Stimulated activated naive CD4-positive, alpha-beta T cell treated with Interleukin-2 at 50 U/mL for 16 hours (primary cell): ENCODE measurements at regions not wholly inside any gene's neighbourhood (a gene's known extent, or its start where the extent isn't known, plus 50 kb on each side); places are given as distances from the start of the nearest gene placed in this dataset.
"Not testable (repeated sequence)": the region's sequence is repeated elsewhere in the genome, so short reads cannot be mapped to it uniquely, and the experiment has no call there.

Source experiments
- DNase-seq: peaks from one replicate; lab custom pipeline; 2025; lab: John Stamatoyannopoulos, UW

GRCh38 chr16:52051414-52052172 lies 495.4 kb downstream of the TOX3 start:
- DNase-seq = no peak

DNA sequence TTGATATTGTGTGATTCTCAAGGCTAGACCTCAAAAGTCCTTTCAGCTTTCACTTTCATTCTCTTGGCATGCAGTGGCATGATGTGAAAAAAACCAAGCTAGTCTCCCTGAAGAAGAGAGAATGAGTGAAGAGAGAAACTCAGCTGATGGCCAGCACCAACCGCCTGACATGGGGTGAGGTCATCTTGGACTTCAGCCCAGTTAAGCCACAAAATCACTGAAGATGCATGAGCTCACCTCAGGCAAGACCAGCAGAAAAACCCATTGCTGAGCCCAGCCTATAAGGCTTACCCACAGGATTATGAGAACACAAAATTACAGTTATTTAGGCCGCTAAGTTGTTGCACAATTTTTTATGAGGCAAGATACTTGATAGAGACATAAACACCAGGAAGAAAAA lies 496.5 kb downstream of the TOX3 start:
- no peak for DNase-seq

GRCh38 chr16:52035436-52035835 lies 511.5 kb downstream of the TOX3 start:
- no peak for DNase-seq

GRCh38 chr16:52034830-52035229 lies 512.1 kb downstream of the TOX3 start:
- DNase-seq = no peak

- DNase-seq = no peak
These were observed 513.0 kb downstream of the TOX3 start for GRCh38 chr16:52033992-52034391.

DNA sequence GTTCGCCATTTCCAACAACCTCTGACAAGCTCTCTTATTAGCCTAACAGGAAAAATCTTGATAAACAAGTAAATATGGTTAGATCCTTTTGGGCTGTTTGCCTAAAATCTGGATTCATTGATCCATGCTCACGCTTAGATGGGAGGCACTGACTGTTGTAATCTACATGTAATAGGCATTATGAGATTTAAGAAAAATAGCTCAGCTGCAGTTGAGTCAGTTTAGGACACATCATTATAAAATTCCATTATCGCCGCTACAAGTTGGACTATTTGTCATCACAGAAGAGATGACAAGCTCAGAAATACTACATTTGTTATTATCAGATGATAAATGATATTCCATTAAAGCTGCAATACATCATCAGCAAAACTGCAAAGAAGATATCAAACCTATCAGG lies 524.0 kb downstream of the TOX3 start:
- DNase-seq = no peak

DNA sequence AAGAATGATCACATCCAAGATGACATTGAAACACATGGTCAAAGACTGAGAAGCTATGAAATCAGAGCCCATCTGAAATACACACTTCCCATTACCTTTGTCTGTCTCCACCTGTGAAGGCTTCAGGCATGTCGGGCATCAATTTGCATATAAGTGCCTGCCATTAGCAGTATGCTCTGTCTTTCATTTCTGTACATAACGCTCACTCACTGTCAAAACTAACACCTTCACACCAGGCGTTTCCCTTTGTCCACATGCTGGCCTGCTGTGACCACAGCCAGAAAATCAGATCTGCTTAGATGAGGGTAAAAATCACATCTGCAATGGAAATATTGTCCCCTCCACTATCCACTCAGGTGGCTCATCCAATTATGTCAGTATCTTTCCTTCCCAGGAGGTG lies 524.8 kb downstream of the TOX3 start:
- no peak for DNase-seq

DNA sequence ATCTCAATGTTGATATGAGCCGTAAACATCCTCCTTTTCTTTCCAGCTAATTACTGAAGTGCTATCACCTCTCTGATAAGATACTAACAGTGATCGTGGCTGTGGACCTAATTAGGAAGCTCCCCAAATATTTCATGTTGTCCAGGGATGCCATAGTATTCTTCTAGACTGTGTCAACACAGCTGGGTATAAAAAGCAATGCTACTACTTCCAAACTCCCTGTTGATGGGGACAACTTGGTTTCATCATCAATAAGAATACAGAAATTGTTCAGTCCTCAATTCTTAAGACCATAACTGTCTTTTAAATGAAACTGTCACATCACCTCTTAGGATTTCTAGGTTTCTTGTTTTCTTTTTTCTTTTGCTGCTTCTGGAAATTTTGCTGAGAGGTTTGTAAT lies 530.6 kb downstream of the TOX3 start:
- no peak for DNase-seq

- DNase-seq = no peak
These were observed 541.4 kb downstream of the TOX3 start for GRCh38 chr16:52005551-52005950.

DNA sequence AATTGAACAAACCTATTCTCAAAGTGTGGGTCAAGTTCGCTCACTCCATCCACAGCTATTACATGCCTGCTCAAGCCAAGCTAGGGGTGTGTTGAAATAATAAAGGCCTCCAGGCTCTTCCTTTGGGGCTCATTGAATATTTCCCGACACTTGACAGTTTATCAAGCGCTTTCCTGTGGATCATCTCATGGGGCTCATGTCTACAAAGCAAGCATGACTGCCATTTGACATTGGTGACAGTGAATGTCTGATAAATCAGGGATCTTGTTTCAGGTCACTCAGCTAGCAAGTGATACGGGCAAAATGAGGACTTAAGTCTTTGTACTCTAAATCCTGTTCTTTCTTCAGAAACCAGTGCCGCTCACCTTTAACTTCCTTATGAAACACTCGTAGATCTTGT lies 542.6 kb downstream of the TOX3 start:
- DNase-seq = no peak

DNA sequence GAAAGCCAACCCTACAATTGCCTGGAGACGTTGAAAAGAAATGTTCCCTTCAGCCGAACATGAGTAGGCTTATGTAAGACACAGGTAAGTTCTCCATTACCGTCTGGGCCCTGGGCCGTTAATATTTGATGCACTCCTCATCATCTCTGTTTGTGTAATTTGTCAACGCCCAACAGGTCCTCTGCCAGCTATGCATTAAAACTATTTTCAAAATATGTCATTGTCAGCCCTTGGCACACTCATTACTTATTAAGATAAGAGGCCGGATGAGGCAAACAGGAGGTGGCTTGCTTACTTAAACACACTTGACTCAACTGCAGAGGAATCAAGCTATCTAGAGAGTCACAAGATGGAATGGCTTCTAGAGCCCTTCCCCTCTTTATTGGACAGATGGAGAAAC lies 544.9 kb downstream of the TOX3 start:
- no peak for DNase-seq

DNA sequence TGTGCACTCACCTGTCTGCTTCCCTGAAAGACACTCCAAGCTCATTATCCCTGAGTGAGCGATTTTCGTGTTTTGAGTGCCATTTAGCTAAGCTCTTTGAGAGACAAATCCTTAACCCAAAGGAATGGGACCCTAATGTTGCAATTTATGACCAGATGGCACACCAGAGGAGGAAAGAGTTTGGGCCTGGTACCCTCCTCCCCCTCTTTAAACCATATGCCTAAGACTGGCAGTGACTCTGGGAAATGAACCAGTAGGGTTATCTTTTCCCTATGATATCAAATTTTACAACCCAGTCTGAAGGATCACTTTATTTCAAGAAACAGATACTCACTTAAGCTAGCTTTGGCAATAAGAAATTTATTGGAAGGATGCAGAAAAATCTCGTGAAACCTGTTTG lies 550.4 kb downstream of the TOX3 start:
- no peak for DNase-seq

DNA sequence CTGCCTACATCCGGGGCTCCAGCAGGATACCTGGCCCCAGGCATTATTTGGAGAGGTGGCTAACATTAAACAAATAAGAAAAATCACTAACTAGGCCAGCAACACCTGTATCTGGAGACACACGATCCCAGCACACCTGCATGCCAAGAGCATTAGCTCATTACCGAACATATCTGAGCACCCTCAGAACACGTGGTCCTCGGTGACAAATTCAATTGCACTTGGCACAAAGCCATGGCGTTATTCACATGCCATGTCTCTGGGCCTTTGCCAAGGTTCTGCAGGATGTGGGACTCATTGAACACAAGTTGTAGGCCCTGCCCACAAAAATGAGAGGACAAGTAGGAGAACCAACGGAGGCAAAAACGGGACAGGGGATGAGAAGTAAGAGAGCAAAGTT lies 552.3 kb downstream of the TOX3 start:
- no peak for DNase-seq

- no peak for DNase-seq
These were observed 557.2 kb downstream of the TOX3 start for GRCh38 chr16:51989637-51990230.

GRCh38 chr16:51988977-51989376 lies 558.0 kb downstream of the TOX3 start:
- DNase-seq = no peak

DNA sequence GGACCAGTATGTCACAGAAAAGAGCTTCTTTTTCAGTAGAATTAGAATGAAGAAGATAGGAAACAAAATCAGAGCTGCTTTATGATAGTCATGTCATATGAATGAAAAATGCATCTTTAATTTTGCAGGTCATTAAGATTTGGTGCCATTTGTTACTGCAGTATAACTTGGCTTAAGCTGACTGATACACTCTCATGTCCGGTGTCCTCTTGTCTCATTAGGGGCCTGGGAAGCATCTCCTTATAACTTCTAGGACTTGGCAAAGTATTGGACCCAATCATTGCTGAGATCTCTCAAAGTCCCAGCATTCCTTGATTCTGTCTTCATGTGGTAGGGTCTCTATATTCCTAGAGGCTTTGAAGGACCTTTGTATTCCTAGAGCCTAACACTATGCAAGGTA lies 559.4 kb downstream of the TOX3 start:
- DNase-seq = no peak

DNA sequence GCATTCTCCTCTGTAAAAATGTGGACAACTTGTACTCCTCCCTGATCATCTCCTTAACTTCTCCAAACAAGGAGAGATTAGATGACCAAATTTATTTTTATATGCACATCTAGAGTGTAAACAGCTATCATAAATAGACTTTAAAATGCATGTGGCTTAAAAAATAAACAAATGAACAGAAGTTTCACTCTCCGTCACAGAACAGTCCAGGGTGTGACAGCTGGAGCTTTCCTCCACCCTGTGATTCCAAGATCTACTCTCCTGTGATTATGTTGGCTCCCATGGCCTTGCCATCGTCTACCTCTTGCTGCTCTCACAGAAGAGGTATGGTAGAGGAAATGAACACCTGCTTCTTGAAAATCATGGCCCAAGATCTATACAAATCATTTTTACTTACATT lies 560.2 kb downstream of the TOX3 start:
- DNase-seq = no peak

- no peak for DNase-seq
These were observed 560.6 kb downstream of the TOX3 start for GRCh38 chr16:51986301-51986700.

DNA sequence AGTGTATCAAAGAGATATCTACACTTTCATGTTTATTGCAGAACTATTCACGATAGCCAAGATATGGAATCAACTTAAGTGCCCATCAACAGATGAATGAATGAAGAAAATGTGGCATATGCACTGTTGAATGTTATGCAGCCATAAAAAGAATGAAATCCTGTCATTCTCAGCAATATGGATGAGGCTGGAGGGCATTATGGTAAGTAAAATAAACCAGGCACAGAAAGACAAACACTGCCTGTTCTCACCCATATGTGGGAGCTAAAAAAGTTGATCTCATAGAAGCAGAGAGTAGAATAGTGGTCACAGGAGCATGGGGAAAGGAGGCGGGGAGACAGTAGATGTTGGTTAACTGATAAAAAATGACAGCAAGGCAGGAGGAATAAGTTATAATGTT lies 561.8 kb downstream of the TOX3 start:
- DNase-seq = no peak

GRCh38 chr16:51984395-51984794 lies 562.5 kb downstream of the TOX3 start:
- DNase-seq = no peak

- DNase-seq = no peak
These were observed 563.9 kb downstream of the TOX3 start for GRCh38 chr16:51982715-51983680.

GRCh38 chr16:51981725-51982124 lies 565.2 kb downstream of the TOX3 start:
- DNase-seq = no peak

DNA sequence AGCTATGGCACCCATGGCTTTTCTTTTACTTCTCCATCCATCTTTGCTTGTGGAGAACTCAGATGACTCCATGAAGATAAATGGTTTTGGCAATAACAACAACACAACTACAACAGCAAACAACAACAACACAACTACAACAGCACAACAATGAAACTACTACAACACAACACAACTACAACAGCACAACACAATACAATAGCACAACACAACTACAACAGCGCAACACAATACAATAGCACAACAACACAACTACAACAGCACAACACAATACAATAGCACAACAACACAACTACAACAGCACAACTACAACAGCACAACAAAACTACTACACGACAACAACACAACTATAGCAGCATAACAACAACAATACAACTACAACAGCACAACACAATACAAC lies 569.4 kb downstream of the TOX3 start:
- DNase-seq = not testable (repeated sequence)
